Right lobe of liver (tissue), 6 donors: ENCODE measurements at regions not wholly inside any gene's neighbourhood (a gene's known extent, or its start where the extent isn't known, plus 50 kb on each side); places are given as distances from the start of the nearest gene placed in this dataset.
A peak's percentile ranks its signal among the peaks of the same experiment; 100 is the strongest.

ENCODE experiments used
- ATAC-seq, 4 donors: fragments of 200-7000 bp; cut with Tn5 transposase; one replicate each; pipeline ENCODE4 v1.9.1; 2020; ENCODE audit warnings: mild to moderate bottlenecking in 4 of 4, moderate library complexity in 4 of 4
- DNase-seq, 3 donors: peaks; one replicate each; pipeline ENCODE4 v3.0.0-alpha.2; 2020
- H3K27ac ChIP-seq, 3 donors: fragments of 200-600 bp; one replicate each; pipeline ENCODE4 v1.8.0; 2022
- H3K27me3 ChIP-seq, 2 donors: fragments of 200-600 bp; one replicate each; pipeline ENCODE4 v1.8.0; 2022
- H3K36me3 ChIP-seq, 4 donors: fragments of 200-600 bp; sonication (generic) in 1 of 4; one replicate each; pipeline versions ENCODE4 v1.5.1 to v1.8.0; 2017 to 2022; ENCODE audit warnings: control low read depth in 1 of 4
- H3K4me1 ChIP-seq, 4 donors: fragments of 200-600 bp; sonication (generic) in 1 of 4; one replicate each; pipeline versions ENCODE4 v1.5.1 to v1.8.0; 2017 to 2022; ENCODE audit warnings: control low read depth in 1 of 4
- H3K4me3 ChIP-seq, 3 donors: fragments of 200-600 bp; one replicate each; pipeline ENCODE4 v1.8.0; 2022
- H3K9me3 ChIP-seq, 4 donors: fragments of 200-600 bp; sonication (generic) in 1 of 4; one replicate each; pipeline versions ENCODE4 v1.5.1 to v1.8.0; 2017 to 2022; ENCODE audit warnings: control low read depth in 1 of 4
- CTCF ChIP-seq, 4 donors: fragments of 200-600 bp in 3 of 4; fragments of 450-650 bp in 1 of 4; IDR thresholded peaks; one replicate each; pipeline versions ENCODE4 v1.5.1 to v1.8.0; 2016 to 2022; ENCODE audit warnings: antibody characterized with exemption in 4 of 4, mild to moderate bottlenecking in 2 of 4
- POLR2A ChIP-seq: fragments of 450-650 bp; IDR thresholded peaks from one replicate; pipeline ENCODE4 v1.6.1; 2017; ENCODE audit warnings: antibody characterized with exemption, mild to moderate bottlenecking
- WGBS: methylation state at CpG from one replicate; pipeline ENCODE4 v1.1.6; 2018; ENCODE audit warnings: low coverage, low lambda C conversion rate; ENCODE audit not compliant: insufficient coverage; ENCODE audit errors: missing lambda C conversion rate; 5-methylcytosine and 5-hydroxymethylcytosine counted together
- intact Hi-C, 2 donors: fragments of 100-400 bp; cut with DNase I; formaldehyde crosslinking; loops; one replicate each; pipeline versions ENCODE4 v1.11.2 to v1.14.1; 2022
- donor health status: DM: no; HTN: yes; CAD: no.
- donor health status: DM: no; HTN: no; CAD: no.
- donor health status: DM: no; HTN: no; CAD: no.
- donor health status: DM: no; HTN: yes; CAD: no.
- donor health status: DM: no; HTN: yes; CAD: no.

- Histone ChIP-seq H3K27ac (no peak overlapping the region), H3K36me3 (no peaks in the 10 kb centered on the region), H3K9me3 (no peaks in the 10 kb centered on the region), H3K4me3 (no peak overlapping the region), H3K4me1 (no peaks in the 10 kb centered on the region), H3K27me3 (no peaks in the 10 kb centered on the region)
- intact Hi-C loops, result no loop called here
- no peak for DNase-seq
- peak; percentile 33 to 78 (median 58) for ATAC-seq
- WGBS, result 37% methylated on average over 4 of the region's 4 CpGs
- TF ChIP-seq POLR2A, result no peak
- no peak for TF ChIP-seq CTCF (IDR thresholded peaks at IDR 0.05)
Measured at GRCh38 chr3:65168547-65168946, 480.7 kb upstream of the ADAMTS9 start.

- Histone ChIP-seq H3K36me3 (no peaks in the 10 kb centered on the region), H3K27me3 (no peaks in the 10 kb centered on the region), H3K9me3 (no peaks in the 10 kb centered on the region), H3K4me1 (no peaks in the 10 kb centered on the region), H3K4me3 (no peak overlapping the region), H3K27ac (no peak overlapping the region)
- ATAC-seq, result no peak
- intact Hi-C loops, result no loop called here
- TF ChIP-seq CTCF (IDR thresholded peaks at IDR 0.05) (no peak), POLR2A (no peak)
- no peak for DNase-seq
Measured at GRCh38 chr3:65166531-65166930, 478.7 kb upstream of the ADAMTS9 start.

- intact Hi-C loops, result no loop called here
- WGBS, result 71% methylated on average over 3 of the region's 3 CpGs
- Histone ChIP-seq H3K4me3 (no peak overlapping the region), H3K27me3 (no peaks in the 10 kb centered on the region), H3K4me1 (no peaks in the 10 kb centered on the region), H3K9me3 (no peaks in the 10 kb centered on the region), H3K27ac (no peak overlapping the region), H3K36me3 (no peaks in the 10 kb centered on the region)
- no peak for TF ChIP-seq POLR2A
- TF ChIP-seq CTCF (IDR thresholded peaks at IDR 0.05), result no peak
- ATAC-seq (no peak), DNase-seq (no peak)
Measured at GRCh38 chr3:65158023-65158422, 470.2 kb upstream of the ADAMTS9 start.

GRCh38 chr3:65153850-65154512 lies 466.2 kb upstream of the ADAMTS9 start:
- Histone ChIP-seq H3K27ac (no peak overlapping the region), H3K9me3 (no peaks in the 10 kb centered on the region), H3K4me1 (no peaks in the 10 kb centered on the region), H3K4me3 (no peak overlapping the region), H3K27me3 (no peaks in the 10 kb centered on the region), H3K36me3 (no peaks in the 10 kb centered on the region)
- no peak for DNase-seq
- no peak for ATAC-seq
- intact Hi-C loops, result no loop called here
- TF ChIP-seq CTCF (IDR thresholded peaks at IDR 0.05), result no peak
- TF ChIP-seq POLR2A, result no peak
- 62% methylated on average over 8 of the region's 8 CpGs for WGBS

- TF ChIP-seq CTCF (IDR thresholded peaks at IDR 0.05), result no peak
- intact Hi-C loops, result no loop called here
- WGBS, result 81% methylated on average over 6 of the region's 6 CpGs
- no peak for ATAC-seq
- Histone ChIP-seq H3K36me3 (no peaks in the 10 kb centered on the region), H3K27me3 (no peaks in the 10 kb centered on the region), H3K9me3 (no peaks in the 10 kb centered on the region), H3K4me3 (no peak overlapping the region), H3K27ac (no peak overlapping the region), H3K4me1 (no peaks in the 10 kb centered on the region)
- no peak for DNase-seq
Measured at GRCh38 chr3:65151666-65152065, 463.9 kb upstream of the ADAMTS9 start.
